Activated effector memory CD4-positive, alpha-beta T cell treated with anti-CD3 and anti-CD28 coated beads, Interleukin-2, amount 50 U/mL, for 16 hours (primary cell): ENCODE measurements at regions not wholly inside any gene's neighbourhood (a gene's known extent, or its start where the extent isn't known, plus 50 kb on each side); places are given as distances from the start of the nearest gene placed in this dataset.
"Not testable (repeated sequence)": the region's sequence is repeated elsewhere in the genome, so short reads cannot be mapped to it uniquely, and the experiment has no call there.

Experiments used
- DNase-seq: peaks from one replicate; pipeline ENCODE4 v3.0.0-alpha.2; 2020

DNA sequence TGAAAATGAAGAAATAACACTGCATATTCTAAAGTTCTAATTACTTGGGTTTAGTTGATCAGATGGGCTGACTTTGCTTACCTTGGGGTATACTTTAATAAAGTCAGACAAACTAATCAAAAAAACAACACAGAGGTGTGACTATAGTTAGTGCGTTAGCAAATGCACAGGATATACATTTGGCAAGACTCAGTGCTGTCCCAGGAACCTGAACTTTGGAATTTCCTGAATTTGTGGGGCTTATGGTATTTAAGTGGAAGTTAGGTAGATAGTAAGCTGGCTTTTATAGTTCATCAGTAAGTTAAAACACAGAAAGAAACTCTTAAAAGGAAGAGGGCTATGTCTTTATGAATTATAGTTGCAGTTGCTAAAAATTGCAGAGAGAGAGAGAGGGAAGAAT lies 302.6 kb upstream of the DDI1 start:
- DNase-seq, result no peak

DNA sequence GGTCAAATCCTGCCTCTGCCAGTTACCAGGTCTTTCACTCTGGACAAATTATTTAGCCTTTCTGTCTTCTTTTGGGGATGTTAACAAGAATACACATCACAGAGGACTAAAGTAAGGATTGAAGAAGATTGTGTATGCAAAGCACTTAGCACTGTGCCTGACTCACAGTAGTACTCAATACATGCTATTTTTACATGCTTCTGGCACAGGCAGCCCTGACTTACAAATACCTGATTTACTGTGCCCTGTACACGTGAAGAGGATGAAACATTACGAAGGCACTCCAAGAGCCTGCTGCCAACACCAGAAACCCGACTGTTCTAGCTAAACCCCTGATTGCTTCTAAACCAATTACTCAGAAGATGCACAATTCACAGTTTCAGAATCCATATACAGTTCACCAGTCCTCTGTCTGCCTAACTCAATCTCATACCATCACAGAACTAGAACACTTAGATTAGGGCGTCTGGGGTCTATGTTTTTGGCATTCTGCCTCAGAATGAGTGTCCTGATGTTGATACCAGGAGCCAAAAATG lies 300.9 kb upstream of the DDI1 start:
- no peak for DNase-seq

DNA sequence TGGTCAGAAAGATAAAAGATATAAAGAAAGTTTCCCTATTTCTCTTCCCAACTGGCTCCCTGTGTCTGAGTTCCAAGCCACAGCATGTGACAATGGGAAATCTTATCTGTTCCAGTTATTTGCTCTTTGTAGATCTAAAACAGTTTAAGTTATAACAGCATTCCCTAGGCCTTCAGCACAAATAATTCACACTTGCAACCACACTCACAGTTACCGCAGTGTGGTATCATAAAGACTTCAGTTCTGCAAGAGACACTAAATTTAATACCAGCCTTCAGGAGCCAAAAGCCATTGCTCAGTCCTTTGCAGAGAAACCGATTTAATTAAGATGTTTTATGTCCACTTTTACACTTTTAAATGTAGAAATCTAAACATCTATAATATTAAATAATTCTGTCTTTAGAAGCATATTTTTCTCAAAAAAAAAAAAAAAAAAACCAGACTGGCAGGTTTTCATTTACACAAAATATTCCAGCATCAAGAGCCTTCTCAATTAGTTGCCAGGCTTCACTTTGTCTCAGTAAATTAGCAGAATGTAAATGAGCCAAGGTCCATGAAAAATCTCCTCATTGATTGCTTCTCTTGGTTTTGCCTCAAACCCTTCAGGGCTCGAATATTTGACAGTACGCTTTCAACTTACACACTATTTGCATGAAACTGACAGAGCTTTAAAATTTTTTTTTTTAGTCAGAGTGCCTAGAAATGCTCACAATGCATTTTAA lies 300.0 kb upstream of the DDI1 start:
- DNase-seq, result no peak

DNA sequence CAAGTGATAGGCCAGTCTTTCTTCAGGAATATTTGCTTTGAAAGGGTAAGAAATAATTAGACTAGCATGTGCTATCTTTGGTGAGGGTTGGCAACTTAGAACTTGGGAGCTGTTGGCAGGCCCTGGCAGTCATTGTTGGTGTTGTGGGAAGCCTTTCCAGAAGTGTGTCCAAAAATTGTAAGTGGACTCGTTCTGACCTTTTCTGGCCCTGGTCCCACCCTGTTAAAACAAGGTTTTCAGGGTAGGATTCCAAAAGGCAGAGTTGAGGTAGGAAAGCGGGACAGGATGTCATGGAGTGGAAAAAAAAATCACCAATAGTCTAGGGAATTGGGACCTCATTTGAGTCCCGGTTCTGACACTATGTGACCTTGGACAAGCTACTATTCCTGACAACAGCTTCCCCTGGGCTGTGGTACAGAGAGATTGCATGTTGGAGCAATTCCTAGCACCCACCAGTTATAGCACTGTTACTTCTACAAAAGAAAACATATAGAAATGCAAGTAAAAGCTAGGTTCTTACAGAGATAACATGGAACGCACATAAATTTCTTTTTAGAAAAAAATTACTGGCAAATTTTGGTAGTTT lies 299.3 kb upstream of the DDI1 start:
- DNase-seq, result no peak

DNA sequence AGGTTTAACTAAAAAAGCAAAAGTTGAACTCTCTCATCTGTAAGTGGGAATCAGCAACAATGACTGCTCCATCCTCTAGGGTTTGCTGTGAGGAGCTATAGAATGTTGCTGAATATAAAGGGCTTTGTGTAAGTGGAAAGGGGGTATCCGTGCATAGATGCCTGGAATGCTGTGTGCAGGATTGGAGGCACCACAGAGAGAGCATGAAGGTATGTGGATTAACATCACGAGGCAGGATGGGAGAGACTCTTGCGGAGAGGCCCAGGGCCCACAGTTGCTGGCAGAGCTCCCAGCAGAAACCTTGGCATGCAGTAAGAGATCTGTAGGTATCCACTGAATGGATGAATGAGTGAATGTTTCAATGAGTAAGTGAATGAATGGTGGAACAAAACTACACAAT lies 298.7 kb upstream of the DDI1 start:
- DNase-seq, result no peak

DNA sequence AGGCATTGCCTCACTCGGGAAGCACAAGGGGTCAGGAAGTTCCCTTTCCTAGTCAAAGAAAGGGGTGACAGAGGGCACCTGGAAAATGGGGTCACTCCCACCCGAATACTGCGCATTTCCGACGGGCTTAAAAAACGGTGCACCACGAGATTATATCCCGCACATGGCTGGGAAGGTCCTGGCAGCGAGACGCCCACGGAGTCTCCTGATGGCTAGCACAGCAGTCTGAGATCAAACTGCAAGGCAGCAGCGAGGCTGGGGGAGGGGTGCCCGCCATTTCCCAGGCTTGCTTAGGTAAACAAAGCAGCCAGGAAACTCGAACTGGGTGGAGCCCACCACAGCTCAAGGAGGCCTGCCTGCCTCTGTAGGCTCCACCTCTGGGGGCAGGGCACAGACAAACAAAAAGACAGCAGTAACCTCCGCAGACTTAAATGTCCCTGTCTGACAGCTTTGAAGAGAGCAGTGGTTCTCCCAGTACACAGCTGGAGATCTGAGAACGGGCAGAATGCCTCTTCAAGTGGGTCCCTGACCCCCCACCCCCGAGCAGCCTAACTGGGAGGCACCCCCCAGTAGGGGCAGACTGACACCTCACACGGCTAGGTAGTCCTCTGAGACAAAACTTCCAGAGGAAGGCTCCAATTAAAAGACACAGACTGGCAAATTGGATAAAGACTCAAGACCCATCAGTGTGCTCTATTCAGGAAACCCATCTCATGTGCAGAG lies 297.2 kb upstream of the DDI1 start:
- not testable (repeated sequence) for DNase-seq

DNA sequence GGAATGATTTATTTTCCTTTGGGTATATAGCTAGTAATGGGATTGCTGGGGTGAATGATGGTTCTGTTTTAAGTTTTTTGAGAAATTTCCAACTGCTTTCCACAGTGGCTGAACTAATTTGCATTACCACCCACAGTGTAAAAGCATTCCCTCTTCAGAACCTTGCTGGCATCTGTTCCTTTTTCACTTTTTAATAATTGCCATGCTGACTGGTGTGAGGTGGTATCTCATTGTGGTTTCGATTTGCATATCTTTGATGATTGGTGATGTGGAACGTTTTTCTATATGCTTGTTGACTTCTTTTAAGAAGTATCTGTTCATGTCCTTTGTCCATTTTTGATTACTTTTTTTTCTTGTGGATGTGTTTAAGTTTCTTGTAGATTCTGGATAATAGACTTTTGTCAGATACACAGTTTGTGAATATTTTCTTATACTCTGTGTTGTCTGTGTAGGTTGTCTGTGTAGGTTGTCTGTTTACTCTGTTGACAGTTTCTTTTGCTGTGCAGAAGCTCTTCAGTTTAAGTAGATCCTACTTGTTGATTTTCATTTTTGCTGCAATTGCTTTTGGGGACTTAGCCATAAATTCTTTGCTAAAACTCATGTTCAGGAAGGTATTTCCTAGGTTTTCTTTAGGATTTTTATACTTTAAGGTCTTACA lies 291.8 kb upstream of the DDI1 start:
- no peak for DNase-seq

DNA sequence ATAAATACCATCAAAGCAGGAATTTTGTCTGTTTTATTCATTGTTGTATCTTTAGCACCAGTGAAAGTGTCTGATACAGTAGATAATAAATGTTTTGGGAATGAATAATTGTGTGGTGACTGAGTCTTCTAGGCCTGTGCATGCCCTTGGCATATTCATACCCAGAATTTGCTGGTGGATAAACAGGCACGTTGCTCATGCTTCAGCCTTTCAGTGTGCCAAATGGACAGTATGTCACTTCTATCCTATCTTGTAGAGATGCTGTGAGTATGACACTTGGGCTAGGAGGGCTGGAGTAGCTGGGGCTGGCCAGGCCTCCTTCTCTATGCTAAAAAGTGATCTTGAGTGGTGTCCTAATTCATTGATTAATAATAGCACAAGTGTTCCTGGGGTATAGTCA lies 287.3 kb upstream of the DDI1 start:
- DNase-seq, result no peak

DNA sequence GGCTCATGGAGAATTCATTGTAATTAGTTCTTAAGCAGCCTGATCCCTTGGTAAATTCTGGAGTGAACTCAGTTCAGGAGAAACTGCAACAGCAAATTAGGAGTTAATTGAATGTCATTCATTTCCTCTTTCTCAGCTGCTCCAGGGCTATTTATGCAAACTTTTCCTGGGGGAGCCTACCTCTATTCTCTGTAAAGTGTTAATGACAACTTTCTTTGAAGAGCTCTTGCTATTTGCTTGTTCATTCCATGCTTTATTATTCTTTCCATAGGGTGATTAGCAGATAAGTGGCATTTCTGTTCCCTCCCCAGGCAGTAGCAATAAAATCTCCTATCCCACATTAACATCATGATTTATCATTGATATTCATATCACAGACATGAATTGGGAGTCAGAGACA lies 267.6 kb upstream of the DDI1 start:
- DNase-seq, result no peak

DNA sequence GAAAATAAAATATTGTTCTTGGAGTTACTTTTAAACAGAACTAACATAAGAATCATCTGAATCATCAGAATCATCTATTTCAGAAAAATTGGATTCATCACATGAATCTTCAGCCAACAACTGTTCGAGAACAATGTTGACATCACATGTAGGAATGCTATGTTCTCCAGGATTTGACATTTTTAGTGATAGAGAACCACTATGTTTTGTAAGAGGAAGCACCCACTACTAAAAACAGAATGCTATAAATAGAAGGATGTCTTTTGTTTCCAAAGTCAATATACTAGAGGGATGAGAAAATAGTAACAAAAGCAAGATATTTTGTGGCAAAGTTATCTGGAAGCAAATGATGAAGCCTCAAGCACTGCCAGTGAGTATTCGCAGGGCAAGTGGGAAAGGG lies 263.4 kb upstream of the DDI1 start:
- DNase-seq, result no peak

DNA sequence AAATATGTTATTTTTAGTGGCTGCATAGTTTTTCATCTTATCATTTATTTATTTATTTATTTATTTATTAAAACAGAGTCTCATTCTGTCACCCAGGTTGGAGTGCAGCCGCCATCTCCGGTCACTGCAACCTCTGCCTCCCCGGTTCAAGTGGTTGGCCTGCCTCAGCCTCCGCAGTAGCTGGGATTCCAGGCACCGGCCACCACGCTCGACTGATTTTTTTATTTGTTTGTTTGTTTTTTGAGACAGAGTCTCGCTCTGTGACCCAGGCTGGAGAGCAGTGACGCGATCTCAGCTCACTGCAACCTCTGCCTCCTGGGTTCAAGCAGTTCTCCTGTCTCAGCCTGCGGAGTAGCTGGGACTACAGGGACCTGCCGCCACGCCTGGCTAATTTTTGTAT lies 262.9 kb upstream of the DDI1 start:
- no peak for DNase-seq

DNA sequence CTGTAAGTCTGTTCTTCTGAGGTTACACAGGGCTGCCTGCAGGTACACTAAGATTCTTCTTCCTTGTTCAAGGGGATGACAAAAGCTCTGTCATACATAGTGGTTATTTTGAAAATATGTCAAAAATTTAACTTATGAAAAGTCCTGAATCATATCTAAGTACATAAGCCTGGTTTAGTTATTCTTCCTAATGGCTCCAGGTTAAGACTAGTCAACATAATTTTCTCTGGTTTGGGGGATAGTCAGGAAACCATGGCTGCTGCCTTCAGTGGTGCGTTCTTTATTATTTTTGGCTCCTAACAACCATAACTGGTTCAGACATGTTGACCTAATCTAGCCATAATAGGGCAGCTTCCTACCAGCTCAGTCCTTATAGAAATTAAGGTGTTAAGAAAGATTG lies 257.4 kb upstream of the DDI1 start:
- DNase-seq, result no peak

DNA sequence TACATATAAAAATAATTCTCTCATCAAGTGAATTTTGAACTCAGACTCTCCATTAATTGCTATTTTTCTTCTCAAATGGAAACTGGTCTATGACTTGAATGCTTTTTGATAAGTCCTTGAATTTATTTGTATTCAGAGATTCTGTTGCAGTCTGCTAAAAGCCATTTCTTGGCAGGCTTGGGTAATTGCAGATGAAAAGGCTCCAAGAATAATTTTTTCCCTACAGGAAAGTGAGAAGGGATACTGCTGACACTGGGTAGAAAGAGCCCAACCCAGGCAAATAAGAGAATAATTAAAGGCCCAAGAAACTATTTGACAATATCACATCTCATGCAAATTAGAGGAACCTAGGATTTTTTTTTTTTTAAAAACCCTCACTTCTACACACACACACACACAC lies 246.5 kb upstream of the DDI1 start:
- DNase-seq, result no peak

DNA sequence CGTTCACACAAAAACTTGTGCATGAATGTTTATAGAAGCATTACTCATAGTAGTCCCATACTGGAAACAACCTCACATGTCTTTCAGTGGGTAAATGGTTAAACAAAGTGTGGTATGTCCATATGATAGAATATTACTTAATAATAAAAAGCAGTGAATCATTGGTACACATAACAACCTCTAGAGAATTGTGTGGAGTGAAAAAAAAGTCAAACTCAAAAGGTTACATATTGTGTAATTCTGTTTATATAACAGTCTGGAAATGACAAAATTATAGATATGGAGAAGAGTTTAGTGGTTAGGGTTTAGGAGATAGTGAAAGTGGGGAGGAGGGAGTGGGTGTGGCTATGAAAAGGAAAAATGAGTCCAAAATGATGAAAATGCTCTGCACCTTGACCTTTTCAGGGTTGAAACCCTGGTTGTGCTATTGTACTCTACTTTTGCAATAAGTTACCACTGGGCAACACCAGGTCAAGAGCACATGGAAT lies 243.4 kb upstream of the DDI1 start:
- no peak for DNase-seq

DNA sequence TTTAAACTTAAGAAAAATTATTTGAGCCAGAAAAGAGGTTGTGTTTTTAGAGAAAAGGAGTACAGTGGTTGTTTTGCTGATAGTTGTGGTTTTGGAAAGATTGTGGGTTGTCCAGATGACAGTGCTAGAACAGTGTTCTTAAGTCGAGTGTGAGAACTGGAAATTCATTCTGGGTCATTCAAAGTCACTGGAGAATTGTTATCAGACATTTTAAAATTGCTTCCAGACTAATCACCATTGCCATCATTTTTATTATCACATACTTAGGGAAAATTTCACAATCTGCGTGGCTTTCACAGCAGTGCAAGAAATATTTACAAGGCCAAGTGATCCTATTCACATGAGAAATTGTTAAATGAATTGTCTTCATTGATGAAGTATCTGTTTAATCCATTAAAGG lies 242.2 kb upstream of the DDI1 start:
- no peak for DNase-seq

DNA sequence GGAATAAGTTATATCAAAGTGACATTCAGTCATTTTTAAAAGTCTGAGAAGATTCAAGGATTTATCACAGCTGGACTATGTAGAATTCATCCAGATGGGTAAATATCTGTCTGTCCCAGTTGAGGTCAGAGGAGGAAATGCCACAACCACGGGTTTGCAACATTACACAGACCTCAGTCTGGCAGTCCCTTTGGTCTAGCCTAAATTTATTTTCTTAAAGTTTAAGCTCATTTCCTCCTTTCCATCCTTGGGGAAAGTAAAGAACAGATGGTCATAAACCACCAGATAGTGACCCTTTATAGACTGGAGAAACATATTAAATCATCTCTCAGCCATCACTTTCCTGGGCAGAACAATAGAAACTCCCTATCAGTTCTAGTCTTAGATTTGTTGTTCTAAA lies 238.4 kb upstream of the DDI1 start:
- DNase-seq, result no peak

DNA sequence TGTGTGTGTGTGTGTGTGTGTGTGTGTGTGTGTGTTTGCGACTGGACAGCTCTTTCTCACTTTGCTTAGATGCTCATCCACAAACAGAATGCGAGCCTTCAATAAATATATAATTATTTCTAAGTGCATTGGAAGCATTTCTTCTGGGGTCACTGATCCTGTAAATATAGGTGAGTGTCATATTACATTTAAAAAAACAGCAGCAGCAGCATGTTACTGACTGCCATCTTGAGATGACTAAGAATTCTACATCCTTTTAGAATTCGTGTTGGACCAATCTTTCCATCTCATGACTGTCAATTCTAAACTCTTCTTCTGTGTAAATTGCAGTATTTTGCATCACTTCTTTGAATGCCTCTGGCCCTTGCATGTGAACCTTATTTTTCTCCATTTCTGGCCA lies 238.0 kb upstream of the DDI1 start:
- DNase-seq, result no peak

DNA sequence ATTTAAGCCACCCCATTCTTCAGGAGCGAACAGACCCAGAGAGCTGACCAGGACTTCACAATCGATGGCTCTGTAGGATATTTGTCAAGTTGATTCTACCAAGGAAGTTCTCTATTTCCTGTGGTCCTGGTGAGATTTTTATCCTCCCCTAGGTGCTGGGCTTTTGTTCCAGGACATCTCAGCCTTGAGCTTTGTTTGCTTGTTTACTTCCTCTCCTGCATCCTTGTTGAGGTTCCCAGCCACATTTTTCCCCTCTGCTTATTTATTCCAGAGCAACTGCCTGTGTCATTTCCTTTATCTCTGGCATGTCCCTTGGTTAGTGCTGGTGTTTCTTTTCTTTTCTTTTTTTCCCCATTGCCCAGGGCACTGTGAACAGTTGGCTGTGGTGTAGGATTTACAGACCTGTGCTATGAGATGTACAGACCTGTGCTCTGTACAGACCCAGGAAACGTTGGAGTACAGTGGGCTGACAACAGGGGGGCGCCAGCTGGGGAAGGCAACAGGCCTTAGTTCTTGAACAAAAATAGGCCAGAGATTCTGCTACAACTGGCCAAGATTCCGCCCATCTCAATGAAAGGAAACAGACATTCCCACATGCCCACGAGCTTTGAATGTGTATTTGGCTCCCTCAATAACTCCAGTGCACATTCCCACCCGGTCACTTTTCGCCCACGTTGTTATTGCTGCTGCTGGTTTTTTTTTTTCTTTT lies 235.9 kb upstream of the DDI1 start:
- no peak for DNase-seq

DNA sequence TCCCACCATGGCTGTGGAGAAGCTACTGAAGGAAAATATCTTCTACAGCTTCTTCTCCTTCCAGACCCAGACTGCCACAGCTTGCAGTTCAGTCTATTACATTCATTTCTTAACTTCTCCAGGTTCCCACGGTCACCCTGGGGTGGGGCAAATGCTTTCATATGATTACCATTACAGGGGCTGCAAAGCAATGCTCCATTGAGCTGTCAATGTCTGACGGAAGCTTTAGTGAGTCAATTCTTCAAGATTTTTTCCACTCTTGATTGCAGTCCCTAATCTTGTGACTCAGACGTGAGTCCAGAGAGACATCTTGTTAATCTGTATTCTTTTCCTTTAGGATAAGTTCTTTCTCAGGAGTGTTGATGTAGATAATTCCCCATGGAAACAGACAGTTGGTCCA lies 233.4 kb upstream of the DDI1 start:
- DNase-seq, result no peak

DNA sequence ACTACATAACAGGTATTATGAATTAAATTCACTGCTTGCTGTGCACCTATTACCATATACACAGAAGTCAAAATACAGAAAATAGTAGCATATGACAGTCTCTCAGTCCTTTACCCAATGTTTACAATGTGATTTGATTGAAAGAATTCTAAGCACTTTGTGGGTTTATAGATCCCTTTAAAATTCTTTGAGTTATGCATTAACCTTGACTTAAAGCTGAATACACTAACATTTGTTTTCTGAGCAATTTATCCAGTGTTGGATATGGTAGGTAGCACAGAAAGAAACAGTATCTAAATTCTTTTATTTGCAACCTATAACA lies 230.8 kb upstream of the DDI1 start:
- DNase-seq, result no peak

DNA sequence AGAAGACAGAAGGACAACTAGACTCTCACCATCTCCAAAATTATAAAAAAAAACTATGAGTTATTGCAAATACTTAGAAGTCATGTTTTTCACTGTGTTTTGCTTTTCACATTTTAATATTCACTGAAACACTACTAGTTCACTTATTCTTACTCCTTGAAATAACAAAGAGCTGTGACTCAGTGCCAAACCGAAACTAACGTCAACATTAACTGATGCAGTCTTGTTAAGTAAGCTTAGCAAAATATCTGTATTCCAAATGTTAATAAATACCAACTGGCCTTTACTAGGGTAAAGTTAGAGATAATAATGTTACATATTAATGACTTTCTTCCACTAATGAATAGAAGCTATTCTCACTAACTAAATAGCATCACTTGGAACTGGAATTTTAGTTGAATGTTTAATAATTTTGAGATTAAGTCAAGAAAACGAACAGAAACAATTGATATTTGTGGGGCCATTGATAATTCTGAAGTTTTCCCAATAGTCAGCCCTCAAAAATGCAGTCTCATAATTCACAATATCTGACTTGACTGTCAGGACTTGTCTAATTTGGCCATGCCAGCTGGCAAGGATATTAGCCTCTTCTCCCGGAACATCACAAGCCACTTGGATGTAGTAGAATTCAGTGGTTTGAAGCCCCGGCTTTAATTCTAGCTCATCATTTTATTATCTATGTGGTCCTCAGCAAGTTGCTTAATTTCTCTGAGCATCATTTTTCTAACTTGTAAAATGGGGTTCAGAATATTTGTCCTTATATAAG lies 230.1 kb upstream of the DDI1 start:
- no peak for DNase-seq

DNA sequence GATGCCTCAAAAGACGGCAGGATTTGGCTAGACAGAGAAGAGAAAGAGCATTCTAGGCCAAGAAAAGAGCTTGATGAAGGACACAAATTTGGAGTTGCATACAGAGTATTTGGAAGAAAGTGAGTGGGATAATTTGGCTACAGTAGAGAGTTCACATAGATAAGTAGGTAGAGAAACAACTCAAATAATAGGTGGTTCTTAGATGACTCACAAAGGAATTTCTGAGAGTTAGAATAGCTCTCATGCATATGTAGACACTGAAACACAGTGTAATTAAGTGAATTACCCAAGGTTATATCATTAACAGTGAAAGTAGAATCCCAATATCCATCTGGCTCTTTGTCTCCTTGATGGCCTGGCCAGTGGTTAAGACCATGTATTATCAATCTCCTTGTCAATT lies 228.6 kb upstream of the DDI1 start:
- no peak for DNase-seq
